OCI-LY1 (cell line): ENCODE measurements at regions not wholly inside any gene's neighbourhood (a gene's known extent, or its start where the extent isn't known, plus 50 kb on each side); places are given as distances from the start of the nearest gene placed in this dataset.

Source experiments
- H2AFZ ChIP-seq: fragments of 200-600 bp; sonication (generic), shearing (Covaris generic); 2 replicates; pipeline ENCODE4 v1.6.0; 2014; ENCODE audit warnings: antibody characterized with exemption, mild to moderate bottlenecking, low read length
- H3F3A ChIP-seq: fragments of 200-600 bp; sonication (generic), shearing (Covaris generic); 2 replicates; pipeline ENCODE4 v1.6.0; 2014; ENCODE audit warnings: mild to moderate bottlenecking, antibody characterized with exemption, low read length, moderate library complexity; ENCODE audit not compliant: insufficient read depth
- H3K27ac ChIP-seq: fragments of 200-600 bp; sonication (generic); 2 replicates; pipeline ENCODE4 v1.5.1; 2014; ENCODE audit warnings: low read length, mixed run types, mild to moderate bottlenecking, low read depth; ENCODE audit not compliant: poor library complexity, severe bottlenecking
- H3K27me3 ChIP-seq: fragments of 200-600 bp; sonication (generic); 2 replicates; pipeline ENCODE4 v1.6.0; 2014; ENCODE audit warnings: antibody characterized with exemption, mild to moderate bottlenecking, low read length, moderate library complexity; ENCODE audit not compliant: insufficient read depth
- H3K36me3 ChIP-seq: fragments of 200-600 bp; sonication (generic); 2 replicates; pipeline ENCODE4 v1.6.1; 2014; ENCODE audit warnings: mild to moderate bottlenecking, antibody characterized with exemption, low read length, moderate library complexity, mixed read lengths; ENCODE audit not compliant: insufficient read depth
- H3K4me1 ChIP-seq: fragments of 200-600 bp; sonication (generic); 2 replicates; pipeline ENCODE4 v1.5.1; 2014; ENCODE audit warnings: mild to moderate bottlenecking, low read length, moderate library complexity; ENCODE audit not compliant: insufficient read depth, severe bottlenecking
- H3K4me2 ChIP-seq: fragments of 200-600 bp; sonication (generic), shearing (Covaris generic); 2 replicates; pipeline ENCODE4 v1.6.1; 2014; ENCODE audit warnings: low read length
- H3K4me3 ChIP-seq: fragments of 200-600 bp; sonication (generic); 2 replicates; pipeline ENCODE4 v1.5.1; 2014; ENCODE audit warnings: low read length, low read depth, mild to moderate bottlenecking, mixed read lengths; ENCODE audit not compliant: poor library complexity, severe bottlenecking
- H3K79me2 ChIP-seq: fragments of 200-600 bp; shearing (Covaris generic); 2 replicates; pipeline ENCODE4 v1.6.1; 2016; ENCODE audit warnings: mixed run types, low read length, mixed read lengths; ENCODE audit not compliant: insufficient read depth
- H3K9ac ChIP-seq: fragments of 200-600 bp; sonication (generic), shearing (Covaris generic); 2 replicates; pipeline ENCODE4 v1.6.1; 2014; ENCODE audit warnings: mild to moderate bottlenecking, low read length, mixed read lengths
- H3K9me2 ChIP-seq: fragments of 200-600 bp; sonication (generic), shearing (Covaris generic); 2 replicates; pipeline ENCODE4 v1.6.1; 2014; ENCODE audit warnings: low read depth, mild to moderate bottlenecking, low read length, mixed read lengths
- H3K9me3 ChIP-seq: fragments of 200-600 bp; shearing (Covaris generic); 2 replicates; pipeline ENCODE4 v1.6.1; 2014; ENCODE audit warnings: low read length, mixed read lengths
- H4K20me1 ChIP-seq: fragments of 200-600 bp; sonication (generic), shearing (Covaris generic); 2 replicates; pipeline ENCODE4 v1.6.0; 2016; ENCODE audit warnings: mild to moderate bottlenecking, low read length; ENCODE audit not compliant: insufficient read depth
- EZH2 ChIP-seq: fragments of 200-600 bp; sonication (generic), shearing (Covaris generic); IDR thresholded peaks from 2 replicates; pipeline ENCODE4 v1.8.0; 2017; ENCODE audit warnings: borderline replicate concordance, mixed run types, mild to moderate bottlenecking, antibody characterized with exemption, low read length, moderate library complexity, mixed read lengths
- TF ChIP-seq, protein P1 (sequence below): fragments of 200-600 bp; sonication (generic), shearing (Covaris generic); IDR thresholded peaks from 2 replicates; pipeline ENCODE4 v1.5.1; 2017; ENCODE audit warnings: mild to moderate bottlenecking, antibody characterized with exemption, low read length, moderate library complexity, mixed read lengths

DNA sequence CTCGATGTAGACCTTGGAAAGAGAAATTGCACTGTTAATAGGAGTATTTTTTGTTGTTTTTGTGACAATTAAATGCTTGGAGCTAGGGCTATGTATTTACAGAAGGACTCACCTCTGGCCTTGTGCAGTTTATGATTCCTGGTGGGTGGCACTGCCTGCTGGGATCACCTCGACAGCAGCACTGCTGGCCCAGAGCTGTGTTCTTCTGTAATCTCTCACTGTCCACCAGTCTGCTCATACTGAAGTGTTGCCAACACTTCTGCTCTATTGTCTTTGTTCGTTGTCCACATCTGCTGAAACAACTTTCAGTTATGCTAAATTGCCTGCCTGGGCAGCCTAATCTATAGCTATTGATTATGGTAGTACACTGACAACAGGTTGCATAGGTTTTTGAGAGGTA lies 194.4 kb upstream of the ANK2 start:
- no peak overlapping the region for H3K9ac ChIP-seq
- H3K4me1 ChIP-seq, result no peaks in the 10 kb centered on the region
- H2AFZ ChIP-seq, result no peak overlapping the region
- no peak overlapping the region for H3K27ac ChIP-seq
- H3K36me3 ChIP-seq, result no peaks in the 10 kb centered on the region
- no peaks in the 10 kb centered on the region for H3K79me2 ChIP-seq
- no peaks in the 10 kb centered on the region for H3K27me3 ChIP-seq
- H3K9me3 ChIP-seq, result no peaks in the 10 kb centered on the region
- no peaks in the 10 kb centered on the region for H3K9me2 ChIP-seq
- H4K20me1 ChIP-seq, result no peaks in the 10 kb centered on the region
- H3K4me3 ChIP-seq, result no peak overlapping the region
- H3F3A ChIP-seq, result no peaks in the 10 kb centered on the region
- TF ChIP-seq, protein P1, sequence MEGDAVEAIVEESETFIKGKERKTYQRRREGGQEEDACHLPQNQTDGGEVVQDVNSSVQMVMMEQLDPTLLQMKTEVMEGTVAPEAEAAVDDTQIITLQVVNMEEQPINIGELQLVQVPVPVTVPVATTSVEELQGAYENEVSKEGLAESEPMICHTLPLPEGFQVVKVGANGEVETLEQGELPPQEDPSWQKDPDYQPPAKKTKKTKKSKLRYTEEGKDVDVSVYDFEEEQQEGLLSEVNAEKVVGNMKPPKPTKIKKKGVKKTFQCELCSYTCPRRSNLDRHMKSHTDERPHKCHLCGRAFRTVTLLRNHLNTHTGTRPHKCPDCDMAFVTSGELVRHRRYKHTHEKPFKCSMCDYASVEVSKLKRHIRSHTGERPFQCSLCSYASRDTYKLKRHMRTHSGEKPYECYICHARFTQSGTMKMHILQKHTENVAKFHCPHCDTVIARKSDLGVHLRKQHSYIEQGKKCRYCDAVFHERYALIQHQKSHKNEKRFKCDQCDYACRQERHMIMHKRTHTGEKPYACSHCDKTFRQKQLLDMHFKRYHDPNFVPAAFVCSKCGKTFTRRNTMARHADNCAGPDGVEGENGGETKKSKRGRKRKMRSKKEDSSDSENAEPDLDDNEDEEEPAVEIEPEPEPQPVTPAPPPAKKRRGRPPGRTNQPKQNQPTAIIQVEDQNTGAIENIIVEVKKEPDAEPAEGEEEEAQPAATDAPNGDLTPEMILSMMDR, result no peak
- TF ChIP-seq EZH2, result no peak
- no peak overlapping the region for H3K4me2 ChIP-seq

DNA sequence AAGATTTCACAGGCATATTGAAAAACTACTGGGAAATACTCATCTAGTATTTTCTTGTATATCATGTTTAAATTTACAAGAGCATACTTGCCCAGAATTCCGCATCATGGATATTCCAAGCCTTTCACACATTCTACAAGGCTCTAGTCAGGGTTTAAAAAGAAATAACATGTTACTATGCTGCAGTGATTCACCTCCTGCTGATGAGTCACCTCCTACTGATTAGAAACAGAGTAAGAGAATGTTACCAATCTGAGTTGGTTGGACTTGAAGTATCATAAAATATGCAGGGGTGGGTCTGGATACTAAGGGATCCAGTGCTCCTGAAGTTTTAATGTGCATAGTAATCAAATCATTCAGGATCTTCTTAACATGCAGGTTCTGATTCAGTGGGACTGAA lies 192.0 kb upstream of the ANK2 start:
- Histone ChIP-seq H3K9me3 (no peaks in the 10 kb centered on the region), H3K79me2 (no peaks in the 10 kb centered on the region), H4K20me1 (no peaks in the 10 kb centered on the region), H3K4me2 (no peak overlapping the region), H3F3A (no peaks in the 10 kb centered on the region), H3K27me3 (no peaks in the 10 kb centered on the region), H3K9me2 (no peaks in the 10 kb centered on the region), H3K4me3 (no peak overlapping the region), H3K4me1 (no peaks in the 10 kb centered on the region), H3K36me3 (no peaks in the 10 kb centered on the region), H3K9ac (no peak overlapping the region), H2AFZ (no peak overlapping the region), H3K27ac (no peak overlapping the region)
- TF ChIP-seq, protein P1, result no peak
- no peak for TF ChIP-seq EZH2

DNA sequence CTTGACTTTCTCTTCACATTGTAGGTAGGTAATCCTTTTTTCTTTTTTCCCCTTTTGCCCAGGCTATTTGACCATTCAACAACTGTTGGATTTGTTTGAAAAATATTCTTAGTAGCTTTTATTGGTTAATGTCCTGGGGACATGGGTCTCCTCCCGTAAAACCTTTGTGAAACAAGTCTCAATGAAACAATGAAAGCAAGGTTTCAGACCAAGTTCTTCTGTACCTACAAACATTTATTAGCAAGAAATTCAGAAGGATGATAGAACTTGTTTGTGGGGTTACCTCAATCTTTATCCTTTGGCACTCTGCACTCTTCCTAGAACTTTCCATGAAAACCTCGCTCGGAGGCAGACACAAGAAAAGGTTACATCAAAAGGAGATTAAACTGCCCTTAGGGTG lies 190.7 kb upstream of the ANK2 start:
- Histone ChIP-seq H3F3A (no peaks in the 10 kb centered on the region), H2AFZ (no peak overlapping the region), H3K4me2 (no peak overlapping the region), H3K9me2 (no peaks in the 10 kb centered on the region), H3K9ac (no peak overlapping the region), H3K27ac (no peak overlapping the region), H3K36me3 (no peaks in the 10 kb centered on the region), H3K4me1 (no peaks in the 10 kb centered on the region), H3K27me3 (no peaks in the 10 kb centered on the region), H4K20me1 (no peaks in the 10 kb centered on the region), H3K4me3 (no peak overlapping the region), H3K79me2 (no peaks in the 10 kb centered on the region), H3K9me3 (no peaks in the 10 kb centered on the region)
- TF ChIP-seq, protein P1, result no peak
- TF ChIP-seq EZH2, result no peak
